MM.1S (cell line): ENCODE measurements at regions not wholly inside any gene's neighbourhood (a gene's known extent, or its start where the extent isn't known, plus 50 kb on each side); places are given as distances from the start of the nearest gene placed in this dataset.

Source experiments
- EZH2 ChIP-seq: fragments of 300-600 bp; sonication (generic); optimal IDR thresholded peaks from 2 replicates; pipeline ENCODE3; 2017; ENCODE audit warnings: low read depth, mild to moderate bottlenecking, antibody characterized with exemption, low read length, mixed read lengths
- TF ChIP-seq, protein P1 (sequence below): fragments of 300-600 bp; sonication (generic); IDR thresholded peaks from 2 replicates; pipeline ENCODE4 v1.5.1; 2016; ENCODE audit warnings: antibody characterized with exemption, low read length, mixed read lengths

DNA sequence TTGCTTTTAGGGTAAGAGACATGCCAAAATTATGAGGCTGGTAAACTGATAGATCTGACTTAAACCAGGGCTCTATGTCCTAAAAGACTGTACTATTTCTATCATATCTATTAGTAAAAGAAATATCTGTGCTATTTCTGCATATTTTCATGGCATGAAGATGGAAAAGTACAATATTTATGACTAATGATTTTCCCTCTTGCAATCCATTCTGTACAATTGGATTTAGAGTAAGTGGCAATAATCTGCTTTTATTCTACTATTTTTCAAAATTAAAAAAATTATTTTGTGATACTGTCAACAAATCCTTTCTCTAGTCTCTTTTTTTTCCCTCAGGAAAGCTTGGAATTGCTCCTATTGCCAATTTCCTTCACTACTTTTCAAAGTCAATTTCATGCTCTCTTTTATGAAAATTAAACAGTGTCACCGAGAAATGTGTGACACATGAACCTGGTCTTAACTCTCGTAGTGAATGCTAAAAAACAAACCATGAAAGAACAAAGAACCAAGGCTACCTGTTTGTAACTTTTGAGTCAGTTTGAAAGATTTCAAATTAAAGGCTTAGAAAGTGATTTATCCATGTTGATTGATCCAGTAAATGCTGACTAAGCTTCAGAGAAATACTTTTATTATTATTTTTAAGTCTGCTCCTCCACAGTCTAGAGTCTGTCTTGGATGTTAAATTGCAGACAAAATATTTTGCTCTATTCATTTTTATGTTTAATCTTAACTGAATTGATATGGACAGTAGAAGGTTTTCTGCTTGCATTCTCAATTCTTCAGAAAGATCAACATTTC is 262.7 kb upstream of the CHRM2 start:
- TF ChIP-seq, protein P1, sequence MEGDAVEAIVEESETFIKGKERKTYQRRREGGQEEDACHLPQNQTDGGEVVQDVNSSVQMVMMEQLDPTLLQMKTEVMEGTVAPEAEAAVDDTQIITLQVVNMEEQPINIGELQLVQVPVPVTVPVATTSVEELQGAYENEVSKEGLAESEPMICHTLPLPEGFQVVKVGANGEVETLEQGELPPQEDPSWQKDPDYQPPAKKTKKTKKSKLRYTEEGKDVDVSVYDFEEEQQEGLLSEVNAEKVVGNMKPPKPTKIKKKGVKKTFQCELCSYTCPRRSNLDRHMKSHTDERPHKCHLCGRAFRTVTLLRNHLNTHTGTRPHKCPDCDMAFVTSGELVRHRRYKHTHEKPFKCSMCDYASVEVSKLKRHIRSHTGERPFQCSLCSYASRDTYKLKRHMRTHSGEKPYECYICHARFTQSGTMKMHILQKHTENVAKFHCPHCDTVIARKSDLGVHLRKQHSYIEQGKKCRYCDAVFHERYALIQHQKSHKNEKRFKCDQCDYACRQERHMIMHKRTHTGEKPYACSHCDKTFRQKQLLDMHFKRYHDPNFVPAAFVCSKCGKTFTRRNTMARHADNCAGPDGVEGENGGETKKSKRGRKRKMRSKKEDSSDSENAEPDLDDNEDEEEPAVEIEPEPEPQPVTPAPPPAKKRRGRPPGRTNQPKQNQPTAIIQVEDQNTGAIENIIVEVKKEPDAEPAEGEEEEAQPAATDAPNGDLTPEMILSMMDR = no peak
- TF ChIP-seq EZH2 = no peak
